Ishikawa (cell line): ENCODE measurements at regions not wholly inside any gene's neighbourhood (a gene's known extent, or its start where the extent isn't known, plus 50 kb on each side); places are given as distances from the start of the nearest gene placed in this dataset.

ENCODE experiments used
- CEBPB ChIP-seq: IDR thresholded peaks from 2 replicates; pipeline ENCODE4 v1.6.1; 2012
- CREB1 ChIP-seq: IDR thresholded peaks from 2 replicates; pipeline ENCODE4 v1.6.1; 2012; ENCODE audit warnings: low read depth
- EGR1 ChIP-seq: IDR thresholded peaks from 2 replicates; pipeline ENCODE4 v1.6.1; 2012
- EP300 ChIP-seq: IDR thresholded peaks from 2 replicates; pipeline ENCODE4 v1.6.1; 2012; ENCODE audit warnings: borderline replicate concordance
- FOXM1 ChIP-seq: IDR thresholded peaks from 2 replicates; pipeline ENCODE4 v1.6.1; 2012; ENCODE audit warnings: low read depth, borderline replicate concordance
- NFIC ChIP-seq: IDR thresholded peaks from 2 replicates; pipeline ENCODE4 v1.6.1; 2012
- RAD21 ChIP-seq: IDR thresholded peaks from 2 replicates; pipeline ENCODE4 v1.6.1; 2012; ENCODE audit warnings: low read depth
- TAF1 ChIP-seq: IDR thresholded peaks from 2 replicates; pipeline ENCODE4 v1.6.1; 2012; ENCODE audit warnings: low read depth, mild to moderate bottlenecking
- TCF12 ChIP-seq: IDR thresholded peaks from 2 replicates; pipeline ENCODE4 v1.6.1; 2012; ENCODE audit warnings: low read depth
- TEAD4 ChIP-seq: IDR thresholded peaks from 2 replicates; pipeline ENCODE4 v1.6.1; 2012
- YY1 ChIP-seq: IDR thresholded peaks from 2 replicates; pipeline ENCODE4 v1.6.1; 2012; ENCODE audit warnings: low read depth
- ZBTB7A ChIP-seq: IDR thresholded peaks from 2 replicates; pipeline ENCODE4 v1.6.1; 2012; ENCODE audit warnings: low read depth
- TF ChIP-seq, protein P1 (sequence below): IDR thresholded peaks from 2 replicates; pipeline ENCODE4 v1.6.1; 2012; ENCODE audit warnings: low read depth, mild to moderate bottlenecking
- TF ChIP-seq, protein P2 (sequence below): IDR thresholded peaks from 2 replicates; pipeline ENCODE4 v1.6.1; 2012
- TF ChIP-seq, protein P3 (sequence below): IDR thresholded peaks from 2 replicates; pipeline ENCODE4 v1.6.1; 2012

DNA sequence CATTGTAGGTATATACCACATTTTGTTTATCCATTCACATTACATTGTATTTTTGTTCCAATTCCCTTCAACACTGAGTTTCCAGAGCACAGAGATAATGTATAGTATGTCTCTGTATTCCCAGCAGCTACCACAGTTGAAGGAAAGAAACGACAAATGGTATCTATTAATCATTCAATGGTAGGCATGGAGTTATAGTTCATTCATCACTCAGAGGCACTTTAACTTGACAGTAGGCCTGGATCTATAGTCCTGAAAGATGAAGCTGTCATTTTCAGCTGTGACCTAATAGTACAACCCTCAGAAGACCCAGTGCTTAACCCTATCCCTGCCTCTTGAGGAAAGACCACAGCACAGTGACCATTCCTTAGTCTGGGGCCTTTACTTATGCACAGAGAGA is 163.0 kb upstream of the TMTC4 start:
- TF ChIP-seq, protein P1, sequence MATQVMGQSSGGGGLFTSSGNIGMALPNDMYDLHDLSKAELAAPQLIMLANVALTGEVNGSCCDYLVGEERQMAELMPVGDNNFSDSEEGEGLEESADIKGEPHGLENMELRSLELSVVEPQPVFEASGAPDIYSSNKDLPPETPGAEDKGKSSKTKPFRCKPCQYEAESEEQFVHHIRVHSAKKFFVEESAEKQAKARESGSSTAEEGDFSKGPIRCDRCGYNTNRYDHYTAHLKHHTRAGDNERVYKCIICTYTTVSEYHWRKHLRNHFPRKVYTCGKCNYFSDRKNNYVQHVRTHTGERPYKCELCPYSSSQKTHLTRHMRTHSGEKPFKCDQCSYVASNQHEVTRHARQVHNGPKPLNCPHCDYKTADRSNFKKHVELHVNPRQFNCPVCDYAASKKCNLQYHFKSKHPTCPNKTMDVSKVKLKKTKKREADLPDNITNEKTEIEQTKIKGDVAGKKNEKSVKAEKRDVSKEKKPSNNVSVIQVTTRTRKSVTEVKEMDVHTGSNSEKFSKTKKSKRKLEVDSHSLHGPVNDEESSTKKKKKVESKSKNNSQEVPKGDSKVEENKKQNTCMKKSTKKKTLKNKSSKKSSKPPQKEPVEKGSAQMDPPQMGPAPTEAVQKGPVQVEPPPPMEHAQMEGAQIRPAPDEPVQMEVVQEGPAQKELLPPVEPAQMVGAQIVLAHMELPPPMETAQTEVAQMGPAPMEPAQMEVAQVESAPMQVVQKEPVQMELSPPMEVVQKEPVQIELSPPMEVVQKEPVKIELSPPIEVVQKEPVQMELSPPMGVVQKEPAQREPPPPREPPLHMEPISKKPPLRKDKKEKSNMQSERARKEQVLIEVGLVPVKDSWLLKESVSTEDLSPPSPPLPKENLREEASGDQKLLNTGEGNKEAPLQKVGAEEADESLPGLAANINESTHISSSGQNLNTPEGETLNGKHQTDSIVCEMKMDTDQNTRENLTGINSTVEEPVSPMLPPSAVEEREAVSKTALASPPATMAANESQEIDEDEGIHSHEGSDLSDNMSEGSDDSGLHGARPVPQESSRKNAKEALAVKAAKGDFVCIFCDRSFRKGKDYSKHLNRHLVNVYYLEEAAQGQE, result no peak
- TF ChIP-seq YY1, result no peak
- no peak for TF ChIP-seq RAD21
- no peak for TF ChIP-seq ZBTB7A
- no peak for TF ChIP-seq TEAD4
- no peak for TF ChIP-seq CREB1
- no peak for TF ChIP-seq TAF1

DNA sequence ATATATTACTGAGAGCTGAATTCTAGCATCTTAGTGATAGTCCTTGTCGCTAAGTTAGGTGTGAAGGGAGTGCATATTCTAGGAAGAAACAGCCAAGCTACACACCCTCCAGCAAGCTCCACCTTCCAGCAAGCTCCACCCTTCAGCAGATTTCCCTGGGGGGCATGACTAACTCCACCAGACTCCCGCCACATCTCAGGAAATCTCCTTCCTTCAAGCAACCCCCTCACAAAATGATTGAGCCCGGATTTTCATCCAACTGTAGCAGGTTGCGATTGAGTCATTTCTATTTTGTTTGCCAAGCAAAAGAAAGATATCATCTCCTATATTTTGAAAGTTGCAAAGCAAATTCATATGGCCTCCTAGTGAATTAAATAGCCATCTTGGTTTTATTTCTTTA is 162.1 kb upstream of the TMTC4 start:
- TF ChIP-seq, protein P2, sequence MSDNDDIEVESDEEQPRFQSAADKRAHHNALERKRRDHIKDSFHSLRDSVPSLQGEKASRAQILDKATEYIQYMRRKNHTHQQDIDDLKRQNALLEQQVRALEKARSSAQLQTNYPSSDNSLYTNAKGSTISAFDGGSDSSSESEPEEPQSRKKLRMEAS, result no peak
- TF ChIP-seq YY1 (no peak), NFIC (no peak), TEAD4 (no peak), CREB1 (no peak), RAD21 (no peak), EGR1 (no peak)
- TF ChIP-seq, protein P3, sequence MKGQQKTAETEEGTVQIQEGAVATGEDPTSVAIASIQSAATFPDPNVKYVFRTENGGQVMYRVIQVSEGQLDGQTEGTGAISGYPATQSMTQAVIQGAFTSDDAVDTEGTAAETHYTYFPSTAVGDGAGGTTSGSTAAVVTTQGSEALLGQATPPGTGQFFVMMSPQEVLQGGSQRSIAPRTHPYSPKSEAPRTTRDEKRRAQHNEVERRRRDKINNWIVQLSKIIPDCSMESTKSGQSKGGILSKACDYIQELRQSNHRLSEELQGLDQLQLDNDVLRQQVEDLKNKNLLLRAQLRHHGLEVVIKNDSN, result no peak

DNA sequence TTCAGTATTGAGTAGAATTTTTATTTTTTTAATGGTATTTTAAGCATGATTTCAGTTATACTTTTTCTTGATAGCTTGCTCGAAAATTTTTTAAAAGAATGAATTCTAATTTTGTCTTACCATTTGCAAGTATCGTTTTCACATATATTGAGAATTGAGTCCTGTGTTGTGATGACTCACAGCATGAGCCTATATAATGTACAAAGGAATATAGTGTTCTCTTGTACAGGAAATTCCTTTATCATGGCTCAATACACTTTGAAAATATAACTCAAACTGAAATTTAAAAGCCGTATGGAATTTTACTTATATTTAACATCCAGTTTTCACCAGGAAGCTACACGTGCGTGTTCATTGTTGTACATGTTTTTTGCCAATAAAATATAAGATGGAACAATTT is 161.1 kb upstream of the TMTC4 start:
- TF ChIP-seq TEAD4 (no peak), FOXM1 (no peak), CEBPB (no peak)
- TF ChIP-seq, protein P1, result no peak

DNA sequence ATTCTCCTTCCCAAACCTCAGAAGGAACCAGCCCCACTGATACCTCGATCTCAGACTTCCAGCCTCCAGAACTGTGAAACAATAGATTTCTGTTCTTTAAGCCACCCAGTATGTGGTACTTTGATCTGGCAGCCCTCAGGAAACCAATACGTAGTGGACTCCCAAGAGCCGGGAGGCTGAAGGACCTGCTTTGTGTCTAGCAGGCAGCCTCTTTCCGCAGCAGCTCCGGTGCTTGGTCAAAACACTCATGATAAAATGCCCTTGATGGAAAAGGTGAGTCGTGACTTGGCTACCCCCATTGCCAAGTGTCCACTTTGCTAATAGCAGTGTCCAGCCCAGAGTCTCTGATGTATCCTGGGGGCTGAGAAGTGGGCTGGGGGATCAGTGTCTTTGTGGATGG is 158.8 kb upstream of the TMTC4 start:
- no peak for TF ChIP-seq TEAD4

DNA sequence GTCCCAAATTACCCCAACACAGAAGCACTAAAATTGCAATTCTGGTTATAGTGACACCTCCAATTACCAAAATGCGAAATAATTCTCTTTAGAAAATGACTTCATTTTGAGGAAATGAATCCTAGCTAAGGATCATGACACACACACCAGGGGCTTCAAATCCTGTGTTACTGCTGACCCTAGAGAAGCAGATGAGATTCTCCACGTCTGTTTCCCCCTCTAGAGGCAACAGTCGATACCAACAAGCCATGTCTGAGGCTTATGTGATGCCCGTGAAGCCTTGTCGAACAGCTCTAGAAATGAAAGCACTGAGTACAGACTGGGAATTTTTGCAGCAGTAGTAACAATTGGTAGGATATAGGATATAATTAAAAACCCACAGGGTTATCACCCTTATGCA is 153.6 kb upstream of the TMTC4 start:
- TF ChIP-seq TEAD4 (no peak), RAD21 (no peak), YY1 (no peak), CEBPB (no peak), FOXM1 (no peak), ZBTB7A (no peak), EGR1 (no peak), EP300 (no peak), CREB1 (no peak), TAF1 (no peak), TCF12 (no peak), NFIC (no peak)
- TF ChIP-seq, protein P1, result no peak
- TF ChIP-seq, protein P2, result no peak
- TF ChIP-seq, protein P3, result no peak
